AG04450 (cell line): ENCODE measurements at regions not wholly inside any gene's neighbourhood (a gene's known extent, or its start where the extent isn't known, plus 50 kb on each side); places are given as distances from the start of the nearest gene placed in this dataset.

Source experiments
- CTCF ChIA-PET: fragments of 300-600, 350-600 bp; formaldehyde crosslinking; extraction: SDS; loops from one replicate; lab custom pipeline; 2022; ENCODE audit warnings: antibody characterized with exemption, inconsistent platforms; lab: Charles Lee
- POLR2A ChIA-PET: fragments of 350-600 bp; formaldehyde crosslinking; extraction: SDS; loops from one replicate; lab custom pipeline; 2021; ENCODE audit warnings: antibody characterized with exemption, inconsistent platforms; lab: Yijun Ruan, JAX
- DNase-seq: peaks from one replicate; pipeline ENCODE4 v3.0.0-alpha.2; 2011; ENCODE audit warnings: low read depth, low spot score
- H3K27ac ChIP-seq: one replicate; pipeline ENCODE4 v1.5.1; 2012; ENCODE audit warnings: low read depth, low read length, control low read depth
- H3K27me3 ChIP-seq: one replicate; pipeline ENCODE4 v1.6.0; 2012; ENCODE audit warnings: low read length; ENCODE audit not compliant: control insufficient read depth, insufficient read depth
- H3K4me3 ChIP-seq: 2 replicates; pipeline ENCODE4 v1.5.1; 2011; ENCODE audit warnings: mild to moderate bottlenecking, low read depth, low read length, control low read depth
- H3K9me3 ChIP-seq: 2 replicates; pipeline ENCODE4 v1.5.1; 2012; ENCODE audit warnings: low read length; ENCODE audit not compliant: control insufficient read depth, insufficient read depth
- CTCF ChIP-seq: IDR thresholded peaks from 2 replicates; pipeline ENCODE4 v1.5.1; 2011; ENCODE audit warnings: low read depth, low read length, control low read depth, inconsistent platforms

GRCh38 chr12:90111791-90112580 is 403.3 kb upstream of the ATP2B1 start:
- Histone ChIP-seq H3K4me3 (no peak overlapping the region), H3K9me3 (no peaks in the 10 kb centered on the region), H3K27ac (no peak overlapping the region), H3K27me3 (no peaks in the 10 kb centered on the region)
- ChIA-PET POLR2A (no interaction called here), CTCF (interaction anchor here (0.9 kb wide), 1 partner anchor 9 kb away, joined by 3 read pairs; no protein-coding TSS in a partner anchor)
- no peak for DNase-seq
- no peak for TF ChIP-seq CTCF

GRCh38 chr12:90106568-90106967 is 397.9 kb upstream of the ATP2B1 start:
- TF ChIP-seq CTCF = no peak
- Histone ChIP-seq H3K27ac (no peak overlapping the region), H3K4me3 (no peak overlapping the region), H3K27me3 (no peaks in the 10 kb centered on the region), H3K9me3 (no peaks in the 10 kb centered on the region)
- POLR2A ChIA-PET = no interaction called here
- CTCF ChIA-PET = interaction anchor here (1.6 kb wide), 1 partner anchor 563 kb away, joined by 5 read pairs; no protein-coding TSS in a partner anchor
- no peak for DNase-seq

- Histone ChIP-seq H3K27me3 (no peaks in the 10 kb centered on the region), H3K27ac (no peak overlapping the region), H3K9me3 (no peaks in the 10 kb centered on the region), H3K4me3 (no peak overlapping the region)
- POLR2A ChIA-PET = no interaction called here
- TF ChIP-seq CTCF = peak; percentile 73
- DNase-seq = no peak
- CTCF ChIA-PET = interaction anchor here (0.6 to 2.6 kb wide), 12 partner anchors 8 to 560 kb away, joined by 3 to 11 read pairs (median 4); no protein-coding TSS in a partner anchor
These were observed 394.5 kb upstream of the ATP2B1 start for GRCh38 chr12:90102957-90103652.

GRCh38 chr12:90100579-90100978 is 391.9 kb upstream of the ATP2B1 start:
- DNase-seq = no peak
- no peak overlapping the region for H3K27ac ChIP-seq
- ChIA-PET CTCF (interaction anchor here (0.7 to 1.2 kb wide), 2 partner anchors 10 to 115 kb away, joined by 3 to 4 read pairs; no protein-coding TSS in a partner anchor), POLR2A (interaction anchor here (0.7 kb wide), 1 partner anchor 392 kb away, joined by 6 read pairs; no protein-coding TSS in a partner anchor)
- H3K27me3 ChIP-seq = no peaks in the 10 kb centered on the region
- H3K4me3 ChIP-seq = no peak overlapping the region
- no peak for TF ChIP-seq CTCF
- H3K9me3 ChIP-seq = no peaks in the 10 kb centered on the region

GRCh38 chr12:90099288-90099687 is 390.6 kb upstream of the ATP2B1 start:
- H3K27me3 ChIP-seq = no peaks in the 10 kb centered on the region
- H3K4me3 ChIP-seq = no peak overlapping the region
- DNase-seq = no peak
- POLR2A ChIA-PET = no interaction called here
- no peaks in the 10 kb centered on the region for H3K9me3 ChIP-seq
- no peak overlapping the region for H3K27ac ChIP-seq
- CTCF ChIA-PET = no interaction called here
- no peak for TF ChIP-seq CTCF
